GM12892 (cell line): ENCODE measurements at regions not wholly inside any gene's neighbourhood (a gene's known extent, or its start where the extent isn't known, plus 50 kb on each side); places are given as distances from the start of the nearest gene placed in this dataset.

Source experiments
- POLR2A ChIP-seq: IDR thresholded peaks from 2 replicates; pipeline ENCODE4 v1.6.1; 2011; ENCODE audit warnings: low read depth, low read length, control low read depth
- POLR2AphosphoS5 ChIP-seq: IDR thresholded peaks from 2 replicates; pipeline ENCODE4 v1.6.1; 2011; ENCODE audit warnings: low read depth, low read length, control low read depth

DNA sequence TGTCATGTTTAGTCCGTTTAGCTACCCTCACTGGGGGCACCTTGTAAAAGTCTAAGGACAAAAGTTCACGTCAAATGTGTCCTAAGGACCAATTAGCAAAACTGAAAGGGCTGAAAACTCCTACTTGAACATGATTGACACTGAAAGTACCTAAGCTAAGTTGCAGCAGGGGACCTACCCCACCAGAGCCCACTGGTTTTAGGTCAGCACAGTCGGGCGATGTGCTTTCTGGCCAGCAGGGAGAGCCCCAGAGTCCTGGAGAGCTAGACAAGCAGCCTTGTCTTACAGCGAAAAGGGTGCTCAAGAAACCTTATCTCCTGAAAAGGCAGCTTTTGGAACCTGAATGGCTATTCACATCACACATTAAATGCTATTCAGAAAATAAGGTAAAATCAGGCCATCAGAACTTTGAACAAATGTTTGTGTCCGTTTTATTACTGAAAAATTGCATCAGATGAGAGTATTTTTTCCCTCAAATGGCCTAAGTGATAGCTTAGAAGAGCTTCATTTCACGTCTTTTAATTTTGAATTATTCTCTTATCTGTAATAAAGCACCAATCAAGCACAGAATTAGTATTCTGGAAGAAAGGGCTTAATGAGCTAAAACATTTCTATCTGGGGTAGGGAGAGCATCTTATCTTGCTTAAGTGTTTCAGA lies 52.2 kb upstream of the MKI67 start:
- TF ChIP-seq POLR2AphosphoS5 = no peak
- no peak for TF ChIP-seq POLR2A
